SK-N-SH (cell line): ENCODE measurements at regions not wholly inside any gene's neighbourhood (a gene's known extent, or its start where the extent isn't known, plus 50 kb on each side); places are given as distances from the start of the nearest gene placed in this dataset.

Source experiments
- CTCF ChIA-PET: fragments of 300-600, 350-600 bp; formaldehyde crosslinking; extraction: SDS; loops from one replicate; lab custom pipeline; 2021; lab: Yijun Ruan, JAX
- POLR2A ChIA-PET: fragments of 350-600 bp; sonication (Branson Sonifier 250); formaldehyde crosslinking; extraction: SDS; loops from one replicate; lab custom pipeline; 2020; ENCODE audit warnings: antibody characterized with exemption, inconsistent platforms; lab: Yijun Ruan, JAX
- DNase-seq: peaks from one replicate; pipeline ENCODE4 v3.0.0; 2012
- H2AFZ ChIP-seq: fragments of 200-600 bp; sonication (generic); 2 replicates; pipeline ENCODE4 v1.8.1; 2016; ENCODE audit warnings: antibody characterized with exemption, mild to moderate bottlenecking, low read depth
- H3F3A ChIP-seq: fragments of 200-600 bp; sonication (generic); replicated peaks from 2 replicates; pipeline ENCODE3; 2016; ENCODE audit warnings: antibody characterized with exemption, mild to moderate bottlenecking; ENCODE audit not compliant: insufficient read depth
- H3K27ac ChIP-seq, 2 experiments: fragments of 200-500 bp in 1 of 2; fragments of 200-600 bp in 1 of 2; sonication (Bioruptor generic) in 1 of 2; sonication (generic), shearing (Covaris generic) in 1 of 2; 2 replicates each; pipeline versions ENCODE4 v1.5.1 to v1.6.1; 2014 to 2016; ENCODE audit warnings: low read depth in 2 of 2, inconsistent platforms in 1 of 2, low read length in 1 of 2, mild to moderate bottlenecking in 1 of 2, mixed read lengths in 1 of 2
- H3K27me3 ChIP-seq: fragments of 200-600 bp; sonication (generic), shearing (Covaris generic); 2 replicates; pipeline ENCODE4 v1.6.1; 2016; ENCODE audit warnings: mixed run types; ENCODE audit not compliant: insufficient read depth
- H3K36me3 ChIP-seq, 2 experiments: fragments of 200-500 bp in 1 of 2; fragments of 200-600 bp in 1 of 2; sonication (Bioruptor generic) in 1 of 2; sonication (generic) in 1 of 2; replicated peaks in 1 of 2; 2 replicates each; pipeline versions ENCODE3 to v1.5.1; 2014 to 2016; ENCODE audit warnings: low read length in 1 of 2, mild to moderate bottlenecking in 1 of 2; ENCODE audit not compliant: insufficient read depth in 2 of 2, control insufficient read depth in 1 of 2
- H3K4me1 ChIP-seq, 2 experiments: fragments of 200-500 bp in 1 of 2; fragments of 200-600 bp in 1 of 2; sonication (Bioruptor generic) in 1 of 2; sonication (generic), shearing (Covaris generic) in 1 of 2; 2 replicates each; pipeline versions ENCODE4 v1.5.1 to v1.6.1; 2014 to 2016; ENCODE audit warnings: low read depth in 1 of 2, low read length in 1 of 2, mixed run types in 1 of 2; ENCODE audit not compliant: insufficient read depth in 2 of 2, control insufficient read depth in 1 of 2
- H3K4me2 ChIP-seq: fragments of 200-600 bp; sonication (generic), shearing (Covaris generic); 2 replicates; pipeline ENCODE4 v1.6.1; 2017; ENCODE audit warnings: mixed run types
- H3K4me3 ChIP-seq, 2 experiments: fragments of 200-500 bp in 1 of 2; fragments of 200-600 bp in 1 of 2; sonication (Bioruptor generic) in 1 of 2; sonication (generic), shearing (Covaris generic) in 1 of 2; 2 replicates each; pipeline versions ENCODE4 v1.5.1 to v1.8.1; 2014 to 2016; ENCODE audit warnings: low read depth in 2 of 2, inconsistent platforms in 1 of 2, low read length in 1 of 2, mild to moderate bottlenecking in 1 of 2, mixed read lengths in 1 of 2, moderate library complexity in 1 of 2
- H3K79me2 ChIP-seq: fragments of 200-600 bp; sonication (generic); 2 replicates; pipeline ENCODE4 v1.8.1; 2017; ENCODE audit warnings: mild to moderate bottlenecking; ENCODE audit not compliant: insufficient read depth
- H3K9ac ChIP-seq: fragments of 200-600 bp; sonication (generic); 2 replicates; pipeline ENCODE4 v1.6.1; 2017; ENCODE audit warnings: mixed run types
- H3K9me2 ChIP-seq: fragments of 200-600 bp; sonication (generic); 2 replicates; pipeline ENCODE4 v1.6.1; 2017; ENCODE audit warnings: mixed run types
- H3K9me3 ChIP-seq: fragments of 200-600 bp; sonication (generic); 2 replicates; pipeline ENCODE4 v1.6.1; 2017; ENCODE audit warnings: mixed run types, mild to moderate bottlenecking, moderate library complexity
- H4K20me1 ChIP-seq: fragments of 200-600 bp; sonication (generic); 2 replicates; pipeline ENCODE4 v1.6.1; 2017; ENCODE audit warnings: mild to moderate bottlenecking, mixed run types; ENCODE audit not compliant: insufficient read depth
- EP300 ChIP-seq, 2 experiments: IDR thresholded peaks; 2 replicates each; pipeline versions ENCODE4 v1.4.0 to v1.6.1; 2012; ENCODE audit warnings: borderline replicate concordance in 1 of 2, low read depth in 1 of 2, low read length in 1 of 2
- FOXM1 ChIP-seq: IDR thresholded peaks from 2 replicates; pipeline ENCODE4 v1.4.0; 2012; ENCODE audit warnings: low read depth, mild to moderate bottlenecking
- GABPA ChIP-seq: IDR thresholded peaks from 2 replicates; pipeline ENCODE4 v1.4.0; 2012; ENCODE audit warnings: low read depth, mild to moderate bottlenecking
- GATA2 ChIP-seq: sonication (generic); formaldehyde crosslinking; IDR thresholded peaks from 2 replicates; pipeline ENCODE4 v1.5.0; 2020; ENCODE audit warnings: mild to moderate bottlenecking, missing genetic modification reagents
- IRF3 ChIP-seq: fragments of 150-350 bp; IDR thresholded peaks from 2 replicates; pipeline ENCODE4 v1.6.1; 2016; ENCODE audit warnings: mild to moderate bottlenecking, low read depth, low read length
- MEF2A ChIP-seq: IDR thresholded peaks from 2 replicates; pipeline ENCODE4 v1.4.0; 2012; ENCODE audit warnings: low read depth, borderline replicate concordance
- NRF1 ChIP-seq: IDR thresholded peaks from 2 replicates; pipeline ENCODE4 v1.6.1; 2012; ENCODE audit warnings: low read depth, mild to moderate bottlenecking, low read length
- PBX3 ChIP-seq: IDR thresholded peaks from 2 replicates; pipeline ENCODE4; 2012
- RCOR1 ChIP-seq: fragments of 150-350 bp; IDR thresholded peaks from 2 replicates; pipeline ENCODE4 v1.6.1; 2017; ENCODE audit warnings: antibody characterized with exemption, low read length
- REST ChIP-seq: IDR thresholded peaks from 2 replicates; pipeline ENCODE4 v1.6.1; 2012; ENCODE audit warnings: mild to moderate bottlenecking, low read depth, low read length, moderate library complexity
- RFX5 ChIP-seq: IDR thresholded peaks from 2 replicates; pipeline ENCODE4 v1.6.1; 2012; ENCODE audit warnings: mild to moderate bottlenecking, improper control_type of control experiment, low read length
- SIN3A ChIP-seq: IDR thresholded peaks from 2 replicates; pipeline ENCODE4 v1.6.1; 2012; ENCODE audit warnings: low read depth, mild to moderate bottlenecking, low read length, moderate library complexity, borderline replicate concordance
- SMC3 ChIP-seq: IDR thresholded peaks from 2 replicates; pipeline ENCODE4 v1.6.1; 2012; ENCODE audit warnings: low read depth, low read length, improper control_type of control experiment
- TAF1 ChIP-seq: IDR thresholded peaks from 2 replicates; pipeline ENCODE4 v1.6.1; 2012; ENCODE audit warnings: low read depth, mild to moderate bottlenecking, low read length, moderate library complexity, borderline replicate concordance
- TEAD4 ChIP-seq: IDR thresholded peaks from 2 replicates; pipeline ENCODE4 v1.4.0; 2012; ENCODE audit warnings: mild to moderate bottlenecking, borderline replicate concordance; ENCODE audit not compliant: insufficient read depth
- USF2 ChIP-seq: fragments of 150-350 bp; IDR thresholded peaks from 2 replicates; pipeline ENCODE4 v1.6.1; 2017; ENCODE audit warnings: antibody characterized with exemption, low read length, low read depth, borderline replicate concordance
- YY1 ChIP-seq: IDR thresholded peaks from 2 replicates; pipeline ENCODE4 v1.4.0; 2012; ENCODE audit warnings: low read depth, mild to moderate bottlenecking
- ZBTB33 ChIP-seq: IDR thresholded peaks from 2 replicates; pipeline ENCODE4 v1.4.0; 2012; ENCODE audit warnings: low read depth, borderline replicate concordance
- WGBS: methylation state at CpG from one replicate; pipeline ENCODE4 v1.1.6; 2017; ENCODE audit warnings: low lambda C conversion rate; 5-methylcytosine and 5-hydroxymethylcytosine counted together

GRCh38 chr13:62093984-62094780 lies 678.5 kb upstream of the PCDH20 start:
- no peak for DNase-seq
- ChIA-PET CTCF (no interaction called here), POLR2A (no interaction called here)
- H3K79me2 ChIP-seq = no peaks in the 10 kb centered on the region
- H3K27ac ChIP-seq = no peak overlapping the region
- H3K4me2 ChIP-seq = no peak overlapping the region
- H3K36me3 ChIP-seq = no peaks in the 10 kb centered on the region
- no peak overlapping the region for H2AFZ ChIP-seq
- H3K9me3 ChIP-seq = no peaks in the 10 kb centered on the region
- WGBS = 49% methylated on average over 5 of the region's 5 CpGs
- H3K27me3 ChIP-seq = no peaks in the 10 kb centered on the region
- 0 out of 2 replicates have a peak, but pooled peaks cover 2% of the 10 kb centered on the region for H3K9me2 ChIP-seq
- no peak overlapping the region for H3K9ac ChIP-seq
- no peak overlapping the region for H3K4me3 ChIP-seq
- no peak for TF ChIP-seq SMC3
- TF ChIP-seq YY1 = no peak
- TF ChIP-seq TAF1 = no peak
- TF ChIP-seq RCOR1 = no peak
- TF ChIP-seq ZBTB33 = no peak
- no peak for TF ChIP-seq PBX3
- H3F3A ChIP-seq = no peaks in the 10 kb centered on the region
- no peaks in the 10 kb centered on the region for H4K20me1 ChIP-seq
- H3K4me1 ChIP-seq = no peaks in the 10 kb centered on the region

- CTCF ChIA-PET = no interaction called here
- Histone ChIP-seq H3K79me2 (no peaks in the 10 kb centered on the region), H3K4me2 (no peak overlapping the region), H4K20me1 (no peaks in the 10 kb centered on the region), H3K4me3 (no peak overlapping the region), H3K9me3 (no peaks in the 10 kb centered on the region), H3F3A (no peaks in the 10 kb centered on the region), H2AFZ (no peak overlapping the region), H3K4me1 (no peaks in the 10 kb centered on the region), H3K27ac (no peak overlapping the region), H3K9ac (no peak overlapping the region), H3K36me3 (no peaks in the 10 kb centered on the region), H3K27me3 (no peaks in the 10 kb centered on the region), H3K9me2 (0 out of 2 replicates have a peak, but pooled peaks cover 2% of the 10 kb centered on the region)
- POLR2A ChIA-PET = no interaction called here
- no peak for DNase-seq
- 26% methylated on average over 2 of the region's 2 CpGs for WGBS
- TF ChIP-seq EP300 (IDR thresholded peaks at IDR 0.05; ENCODE audit: borderline replicate concordance in 1 of 2, low read depth in 1 of 2, low read length in 1 of 2) (no peak), USF2 (no peak), SIN3A (no peak), RFX5 (no peak), RCOR1 (no peak), NRF1 (no peak), MEF2A (no peak), GABPA (no peak), GATA2 (CRISPR knock-in tag) (no peak), FOXM1 (no peak), IRF3 (no peak), TEAD4 (no peak), TAF1 (no peak), SMC3 (no peak), REST (no peak)
Observed at GRCh38 chr13:62092949-62093348, 677.3 kb upstream of the PCDH20 start.
